SK-N-SH treated with all-trans-retinoic acid at 6 μM for 48 hours (cell line): ENCODE measurements at regions not wholly inside any gene's neighbourhood (a gene's known extent, or its start where the extent isn't known, plus 50 kb on each side); places are given as distances from the start of the nearest gene placed in this dataset.
A peak's percentile ranks its signal among the peaks of the same experiment; 100 is the strongest.

Source experiments
- ATAC-seq: fragments of 200-7000 bp; cut with Tn5 transposase; 3 replicates; pipeline ENCODE4 v1.9.1; 2020; ENCODE audit warnings: mild to moderate bottlenecking, moderate library complexity
- ARNTL ChIP-seq: fragments of 450-650 bp; formaldehyde crosslinking; IDR thresholded peaks from 2 replicates; pipeline ENCODE4 v1.5.0; 2020; ENCODE audit warnings: low read depth, mild to moderate bottlenecking, moderate library complexity, borderline replicate concordance
- BACH2 ChIP-seq: fragments of 250-450 bp; sonication (Bioruptor Pico); IDR thresholded peaks from 2 replicates; pipeline ENCODE4 v1.9.0; 2021; ENCODE audit warnings: mild to moderate bottlenecking, borderline replicate concordance
- CREB5 ChIP-seq: fragments of 250-450 bp; sonication (Bioruptor Pico); IDR thresholded peaks from 2 replicates; pipeline ENCODE4 v1.5.1; 2020; ENCODE audit warnings: low read depth, mild to moderate bottlenecking, moderate library complexity
- CSDC2 ChIP-seq: fragments of 250-450 bp; sonication (Bioruptor Pico); IDR thresholded peaks from 2 replicates; pipeline ENCODE4 v1.5.0; 2020; ENCODE audit warnings: mild to moderate bottlenecking, moderate library complexity
- ISL1 ChIP-seq: fragments of 250-450 bp; sonication (Bioruptor Pico); IDR thresholded peaks from 2 replicates; pipeline ENCODE4 v2.1.2; 2022; ENCODE audit warnings: mild to moderate bottlenecking, moderate library complexity
- OSR1 ChIP-seq: fragments of 250-450 bp; sonication (Bioruptor Pico); IDR thresholded peaks from 2 replicates; pipeline ENCODE4 v1.8.0; 2022; ENCODE audit warnings: moderate library complexity, mild to moderate bottlenecking, inconsistent platforms
- POU6F1 ChIP-seq: fragments of 250-450 bp; sonication (Bioruptor Pico); IDR thresholded peaks from 2 replicates; pipeline ENCODE4 v1.8.0; 2021; ENCODE audit warnings: low read depth, mild to moderate bottlenecking, moderate library complexity, borderline replicate concordance
- PPARA ChIP-seq: fragments of 250-450 bp; sonication (Bioruptor Pico); IDR thresholded peaks from 2 replicates; pipeline ENCODE4 v1.5.0; 2020; ENCODE audit warnings: mild to moderate bottlenecking, borderline replicate concordance
- RARB ChIP-seq: fragments of 250-450 bp; sonication (Bioruptor Pico); IDR thresholded peaks from 2 replicates; pipeline ENCODE4 v1.8.0; 2021; ENCODE audit warnings: mild to moderate bottlenecking, moderate library complexity
- SNAI2 ChIP-seq: fragments of 250-450 bp; sonication (Bioruptor Pico); IDR thresholded peaks from 2 replicates; pipeline ENCODE4 v1.5.0; 2020; ENCODE audit warnings: mild to moderate bottlenecking, moderate library complexity
- TCF4 ChIP-seq: fragments of 250-450 bp; sonication (Bioruptor Pico); IDR thresholded peaks from 2 replicates; pipeline ENCODE4 v1.8.0; 2021; ENCODE audit warnings: mild to moderate bottlenecking, moderate library complexity, borderline replicate concordance
- TOX ChIP-seq: fragments of 250-450 bp; sonication (Bioruptor Pico); IDR thresholded peaks from 2 replicates; pipeline ENCODE4 v1.8.0; 2021; ENCODE audit warnings: mild to moderate bottlenecking, moderate library complexity, borderline replicate concordance
- TSHZ2 ChIP-seq: fragments of 250-450 bp; sonication (Bioruptor Pico); IDR thresholded peaks from 2 replicates; pipeline ENCODE4 v1.5.0; 2020; ENCODE audit warnings: mild to moderate bottlenecking, moderate library complexity
- ZC3H10 ChIP-seq: fragments of 250-450 bp; sonication (Bioruptor Pico); IDR thresholded peaks from 2 replicates; pipeline ENCODE4 v1.5.1; 2021; ENCODE audit warnings: mild to moderate bottlenecking, moderate library complexity
- ZFP30 ChIP-seq: fragments of 450-650 bp; formaldehyde crosslinking; IDR thresholded peaks from 2 replicates; pipeline ENCODE4 v1.5.0; 2022; ENCODE audit warnings: mild to moderate bottlenecking, moderate library complexity
- ZNF565 ChIP-seq: fragments of 450-650 bp; formaldehyde crosslinking; conservative IDR thresholded peaks from 2 replicates; pipeline ENCODE4 v1.5.0; 2020; ENCODE audit warnings: low read depth, mild to moderate bottlenecking, moderate library complexity
- ZNF70 ChIP-seq: fragments of 450-650 bp; formaldehyde crosslinking; IDR thresholded peaks from 2 replicates; pipeline ENCODE4 v1.5.0; 2020; ENCODE audit warnings: mild to moderate bottlenecking, moderate library complexity
- ZNF8 ChIP-seq: fragments of 450-650 bp; formaldehyde crosslinking; IDR thresholded peaks from 2 replicates; pipeline ENCODE4 v1.5.0; 2020; ENCODE audit warnings: mild to moderate bottlenecking, moderate library complexity
- TF ChIP-seq, protein P1 (sequence below): fragments of 250-450 bp; sonication (Bioruptor Pico); IDR thresholded peaks from 2 replicates; pipeline ENCODE4 v1.5.1; 2021; ENCODE audit warnings: mild to moderate bottlenecking, moderate library complexity
- TF ChIP-seq, protein P2 (sequence below): fragments of 250-450 bp; sonication (Bioruptor Pico); IDR thresholded peaks from 2 replicates; pipeline ENCODE4 v1.8.0; 2020; ENCODE audit warnings: mild to moderate bottlenecking, moderate library complexity, borderline replicate concordance

- no peak for ATAC-seq
- TF ChIP-seq TSHZ2 (CRISPR knock-in tag) (no peak), TCF4 (CRISPR knock-in tag) (peak; percentile 64)
- TF ChIP-seq, all 23 proteins: peak for 1
Observed at GRCh38 chr13:85040215-85040614, 759.0 kb downstream of the SLITRK6 start.

GRCh38 chr13:85031771-85032170 is 767.4 kb downstream of the SLITRK6 start:
- ATAC-seq, result peak; percentile 19; the same call in 1 of the 3 replicates
- 0 out of 2 replicates have a peak, but pooled peaks have one; percentile 8 for TF ChIP-seq ISL1 (CRISPR knock-in tag)
- TF ChIP-seq CSDC2, result no peak

GRCh38 chr13:85028035-85028434 is 771.2 kb downstream of the SLITRK6 start:
- TF ChIP-seq ARNTL (CRISPR knock-in tag) (no peak), TSHZ2 (CRISPR knock-in tag) (no peak), ZNF8 (CRISPR knock-in tag) (no peak), TCF4 (CRISPR knock-in tag) (no peak), RARB (no peak), CREB5 (no peak), CSDC2 (no peak), SNAI2 (CRISPR knock-in tag) (no peak), TOX (CRISPR knock-in tag) (no peak), ZC3H10 (CRISPR knock-in tag) (no peak), PPARA (CRISPR knock-in tag) (no peak), ZNF565 (CRISPR knock-in tag) (no peak), ZNF70 (CRISPR knock-in tag) (no peak), POU6F1 (CRISPR knock-in tag) (no peak), OSR1 (CRISPR knock-in tag) (no peak), ZFP30 (no peak), BACH2 (CRISPR knock-in tag) (no peak)
- TF ChIP-seq, protein P1, sequence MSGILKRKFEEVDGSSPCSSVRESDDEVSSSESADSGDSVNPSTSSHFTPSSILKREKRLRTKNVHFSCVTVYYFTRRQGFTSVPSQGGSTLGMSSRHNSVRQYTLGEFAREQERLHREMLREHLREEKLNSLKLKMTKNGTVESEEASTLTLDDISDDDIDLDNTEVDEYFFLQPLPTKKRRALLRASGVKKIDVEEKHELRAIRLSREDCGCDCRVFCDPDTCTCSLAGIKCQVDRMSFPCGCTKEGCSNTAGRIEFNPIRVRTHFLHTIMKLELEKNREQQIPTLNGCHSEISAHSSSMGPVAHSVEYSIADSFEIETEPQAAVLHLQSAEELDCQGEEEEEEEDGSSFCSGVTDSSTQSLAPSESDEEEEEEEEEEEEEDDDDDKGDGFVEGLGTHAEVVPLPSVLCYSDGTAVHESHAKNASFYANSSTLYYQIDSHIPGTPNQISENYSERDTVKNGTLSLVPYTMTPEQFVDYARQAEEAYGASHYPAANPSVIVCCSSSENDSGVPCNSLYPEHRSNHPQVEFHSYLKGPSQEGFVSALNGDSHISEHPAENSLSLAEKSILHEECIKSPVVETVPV (CRISPR knock-in tag), result no peak
- TF ChIP-seq, protein P2, sequence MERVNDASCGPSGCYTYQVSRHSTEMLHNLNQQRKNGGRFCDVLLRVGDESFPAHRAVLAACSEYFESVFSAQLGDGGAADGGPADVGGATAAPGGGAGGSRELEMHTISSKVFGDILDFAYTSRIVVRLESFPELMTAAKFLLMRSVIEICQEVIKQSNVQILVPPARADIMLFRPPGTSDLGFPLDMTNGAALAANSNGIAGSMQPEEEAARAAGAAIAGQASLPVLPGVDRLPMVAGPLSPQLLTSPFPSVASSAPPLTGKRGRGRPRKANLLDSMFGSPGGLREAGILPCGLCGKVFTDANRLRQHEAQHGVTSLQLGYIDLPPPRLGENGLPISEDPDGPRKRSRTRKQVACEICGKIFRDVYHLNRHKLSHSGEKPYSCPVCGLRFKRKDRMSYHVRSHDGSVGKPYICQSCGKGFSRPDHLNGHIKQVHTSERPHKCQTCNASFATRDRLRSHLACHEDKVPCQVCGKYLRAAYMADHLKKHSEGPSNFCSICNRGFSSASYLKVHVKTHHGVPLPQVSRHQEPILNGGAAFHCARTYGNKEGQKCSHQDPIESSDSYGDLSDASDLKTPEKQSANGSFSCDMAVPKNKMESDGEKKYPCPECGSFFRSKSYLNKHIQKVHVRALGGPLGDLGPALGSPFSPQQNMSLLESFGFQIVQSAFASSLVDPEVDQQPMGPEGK (CRISPR knock-in tag), result no peak
- ATAC-seq, result no peak
